GM12874 (cell line): ENCODE measurements at regions not wholly inside any gene's neighbourhood (a gene's known extent, or its start where the extent isn't known, plus 50 kb on each side); places are given as distances from the start of the nearest gene placed in this dataset.

ENCODE experiments used
- CTCF ChIP-seq: IDR thresholded peaks from 2 replicates; pipeline ENCODE4 v1.5.1; 2011; ENCODE audit warnings: low read depth, mild to moderate bottlenecking, control low read depth, low read length, moderate library complexity; ENCODE audit not compliant: insufficient read depth

DNA sequence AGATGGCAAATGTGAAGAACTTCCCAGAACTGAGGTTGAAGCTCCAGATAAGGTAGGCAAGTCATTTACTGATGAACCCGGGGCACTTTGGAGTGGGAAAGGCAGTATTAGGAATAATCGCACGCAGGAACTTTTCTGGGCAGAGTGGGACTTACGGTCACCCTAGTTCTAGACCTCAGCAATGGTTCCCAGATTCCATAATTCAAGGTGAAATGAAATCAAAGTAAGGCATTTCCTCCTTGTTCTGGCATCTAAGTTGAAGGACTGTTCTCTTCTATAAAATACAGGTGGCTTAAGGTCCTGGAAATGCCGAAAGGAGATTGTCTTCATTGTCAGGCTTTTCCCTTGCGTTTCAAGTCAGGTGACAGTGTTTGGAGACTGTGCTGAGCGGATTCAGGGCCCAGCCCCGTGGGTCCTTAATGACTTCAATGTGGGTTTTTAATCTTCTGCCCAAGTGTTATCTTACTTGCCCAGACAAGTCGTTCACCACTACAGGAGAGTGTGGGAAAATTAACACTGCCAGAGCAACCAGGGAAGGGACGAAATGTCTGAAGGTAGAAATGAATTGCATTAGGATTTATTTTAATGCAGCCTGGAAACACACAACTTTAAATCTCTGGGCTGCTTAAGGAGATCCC, 52.1 kb upstream of the STOX2 start:
- TF ChIP-seq CTCF, result no peak

- no peak for TF ChIP-seq CTCF
These were observed 51.6 kb upstream of the STOX2 start for GRCh38 chr4:183853548-183853940.
